Activated B cell treated with CpG ODN at 0.5 μM for 24 hours (primary cell): ENCODE measurements at regions not wholly inside any gene's neighbourhood (a gene's known extent, or its start where the extent isn't known, plus 50 kb on each side); places are given as distances from the start of the nearest gene placed in this dataset.

Experiments
- ATAC-seq: fragments of 200-7000 bp; cut with Tn5 transposase; one replicate; pipeline ENCODE4 v1.10.0; 2021; ENCODE audit warnings: low read depth, mild to moderate bottlenecking, moderate library complexity
- CTCF ChIA-PET: fragments of 350-600 bp; sonication (Branson Sonifier 250); formaldehyde crosslinking; loops from one replicate; lab custom pipeline; 2021; ENCODE audit warnings: antibody characterized with exemption; lab: Charles Lee
- POLR2A ChIA-PET: fragments of 350-600 bp; sonication (Branson Sonifier 250); formaldehyde crosslinking; loops from one replicate; lab custom pipeline; 2021; ENCODE audit warnings: antibody characterized with exemption; lab: Charles Lee
- DNase-seq: peaks from one replicate; pipeline ENCODE4 v3.0.0; 2022
- H3K27ac Mint-ChIP-seq: one replicate; pipeline ENCODE4 v1.8.0; 2020; ENCODE audit warnings: mixed read lengths
- H3K27me3 Mint-ChIP-seq: one replicate; pipeline ENCODE4 v1.8.0; 2021; ENCODE audit warnings: mixed read lengths
- H3K36me3 Mint-ChIP-seq: one replicate; pipeline ENCODE4 v1.8.0; 2021; ENCODE audit warnings: low read depth, mixed read lengths
- H3K4me1 Mint-ChIP-seq: one replicate; pipeline ENCODE4 v1.8.0; 2021; ENCODE audit warnings: mixed read lengths
- H3K4me3 Mint-ChIP-seq: one replicate; pipeline ENCODE4 v1.8.0; 2020; ENCODE audit warnings: mild to moderate bottlenecking, mixed read lengths
- H3K9me3 Mint-ChIP-seq: one replicate; pipeline ENCODE4 v1.8.0; 2020; ENCODE audit warnings: mixed read lengths
- intact Hi-C: fragments of 100-400 bp; cut with micrococcal nuclease; formaldehyde crosslinking; loops from one replicate; pipeline ENCODE4 v1.15.1; 2024
- TF ChIP-seq, protein P1 (sequence below): fragments of 200-600 bp; IDR thresholded peaks from one replicate; pipeline ENCODE4 v1.8.0; 2022; ENCODE audit warnings: antibody characterized with exemption, mild to moderate bottlenecking

DNA sequence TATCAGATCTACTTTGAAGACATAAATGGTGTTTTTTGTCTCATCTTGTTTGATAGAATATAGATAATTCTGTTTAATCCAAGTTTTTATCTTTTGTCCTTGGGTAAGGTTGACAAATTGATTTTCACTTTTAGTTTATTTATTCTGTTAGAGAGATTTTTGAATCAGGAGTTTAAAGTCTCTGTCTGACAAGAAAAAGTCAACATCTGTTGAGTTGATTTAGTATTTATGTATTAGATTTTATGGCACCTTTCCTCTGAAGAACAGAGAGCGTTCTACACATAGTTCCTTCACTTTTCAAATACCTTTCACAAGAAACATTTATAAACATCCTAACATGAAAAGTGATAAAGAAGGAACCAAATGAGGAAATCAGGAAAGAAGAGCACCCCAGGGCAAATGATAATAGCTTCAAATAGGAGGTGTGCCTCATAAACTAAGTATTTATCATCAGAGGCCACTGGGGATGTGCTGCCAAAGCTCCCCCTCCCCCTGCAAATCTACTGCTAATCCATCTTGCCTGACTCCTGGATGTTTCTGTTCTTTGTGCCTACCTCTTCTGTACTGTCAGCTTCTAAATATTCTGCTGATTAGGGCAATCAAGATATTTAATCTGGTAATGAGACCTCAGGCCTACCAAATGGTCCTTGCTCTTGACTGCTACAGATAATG lies 457.7 kb upstream of the CHD1 start:
- no peaks in the 10 kb centered on the region for H3K4me1 Mint-ChIP-seq
- CTCF ChIA-PET = no interaction called here
- H3K36me3 Mint-ChIP-seq = no peaks in the 10 kb centered on the region
- H3K27ac Mint-ChIP-seq = no peak overlapping the region
- H3K9me3 Mint-ChIP-seq = peaks cover 16% of the 10 kb centered on the region
- H3K27me3 Mint-ChIP-seq = no peaks in the 10 kb centered on the region
- DNase-seq (no peak), ATAC-seq (no peak)
- intact Hi-C loops = no loop called here
- TF ChIP-seq, protein P1, sequence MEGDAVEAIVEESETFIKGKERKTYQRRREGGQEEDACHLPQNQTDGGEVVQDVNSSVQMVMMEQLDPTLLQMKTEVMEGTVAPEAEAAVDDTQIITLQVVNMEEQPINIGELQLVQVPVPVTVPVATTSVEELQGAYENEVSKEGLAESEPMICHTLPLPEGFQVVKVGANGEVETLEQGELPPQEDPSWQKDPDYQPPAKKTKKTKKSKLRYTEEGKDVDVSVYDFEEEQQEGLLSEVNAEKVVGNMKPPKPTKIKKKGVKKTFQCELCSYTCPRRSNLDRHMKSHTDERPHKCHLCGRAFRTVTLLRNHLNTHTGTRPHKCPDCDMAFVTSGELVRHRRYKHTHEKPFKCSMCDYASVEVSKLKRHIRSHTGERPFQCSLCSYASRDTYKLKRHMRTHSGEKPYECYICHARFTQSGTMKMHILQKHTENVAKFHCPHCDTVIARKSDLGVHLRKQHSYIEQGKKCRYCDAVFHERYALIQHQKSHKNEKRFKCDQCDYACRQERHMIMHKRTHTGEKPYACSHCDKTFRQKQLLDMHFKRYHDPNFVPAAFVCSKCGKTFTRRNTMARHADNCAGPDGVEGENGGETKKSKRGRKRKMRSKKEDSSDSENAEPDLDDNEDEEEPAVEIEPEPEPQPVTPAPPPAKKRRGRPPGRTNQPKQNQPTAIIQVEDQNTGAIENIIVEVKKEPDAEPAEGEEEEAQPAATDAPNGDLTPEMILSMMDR = no peak
- no peak overlapping the region for H3K4me3 Mint-ChIP-seq
- POLR2A ChIA-PET = no interaction called here

DNA sequence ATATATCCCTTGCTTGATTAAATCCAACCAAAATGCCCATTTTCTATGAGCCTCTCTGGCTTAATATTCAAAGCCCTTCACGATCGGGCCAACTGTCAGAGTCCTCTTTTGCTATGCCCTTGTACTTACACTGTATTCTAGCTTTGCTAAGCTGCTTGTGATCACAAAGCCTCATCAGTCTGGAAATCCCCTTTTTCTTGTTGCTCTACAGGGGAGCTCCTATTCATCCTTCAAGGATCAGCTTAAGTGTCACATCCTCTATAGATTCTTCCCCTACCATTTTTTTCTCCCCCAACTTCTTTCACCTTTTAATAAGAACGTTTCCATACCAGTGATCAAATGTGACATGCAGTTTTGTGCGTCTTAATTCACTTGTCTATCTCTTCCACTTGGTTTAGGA lies 450.4 kb upstream of the CHD1 start:
- Mint-ChIP-seq H3K4me1 (no peaks in the 10 kb centered on the region), H3K27me3 (no peaks in the 10 kb centered on the region), H3K9me3 (peaks cover 12% of the 10 kb centered on the region), H3K27ac (no peak overlapping the region), H3K36me3 (no peaks in the 10 kb centered on the region), H3K4me3 (no peak overlapping the region)
- ChIA-PET POLR2A (no interaction called here), CTCF (no interaction called here)
- TF ChIP-seq, protein P1 = no peak
- intact Hi-C loops = no loop called here
- ATAC-seq = no peak
- no peak for DNase-seq

DNA sequence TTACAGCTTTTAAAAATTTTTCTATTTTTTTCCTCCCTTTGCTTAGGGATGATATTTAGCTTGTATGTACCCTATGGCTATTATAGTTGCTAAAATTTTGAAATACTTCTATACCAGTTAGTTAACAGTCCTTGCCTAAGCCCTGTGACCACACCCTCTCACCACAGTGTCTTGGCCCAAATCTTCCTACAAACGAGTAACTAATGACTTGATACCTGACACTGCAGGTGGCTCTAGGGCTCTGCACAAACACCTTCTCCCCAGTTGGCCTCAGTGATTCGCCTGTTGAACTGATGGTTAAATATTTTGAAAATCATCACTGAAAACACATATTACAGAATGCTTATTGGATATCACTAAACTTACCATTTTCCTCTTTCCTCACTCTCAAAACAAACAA lies 449.6 kb upstream of the CHD1 start:
- no peaks in the 10 kb centered on the region for H3K36me3 Mint-ChIP-seq
- POLR2A ChIA-PET = no interaction called here

DNA sequence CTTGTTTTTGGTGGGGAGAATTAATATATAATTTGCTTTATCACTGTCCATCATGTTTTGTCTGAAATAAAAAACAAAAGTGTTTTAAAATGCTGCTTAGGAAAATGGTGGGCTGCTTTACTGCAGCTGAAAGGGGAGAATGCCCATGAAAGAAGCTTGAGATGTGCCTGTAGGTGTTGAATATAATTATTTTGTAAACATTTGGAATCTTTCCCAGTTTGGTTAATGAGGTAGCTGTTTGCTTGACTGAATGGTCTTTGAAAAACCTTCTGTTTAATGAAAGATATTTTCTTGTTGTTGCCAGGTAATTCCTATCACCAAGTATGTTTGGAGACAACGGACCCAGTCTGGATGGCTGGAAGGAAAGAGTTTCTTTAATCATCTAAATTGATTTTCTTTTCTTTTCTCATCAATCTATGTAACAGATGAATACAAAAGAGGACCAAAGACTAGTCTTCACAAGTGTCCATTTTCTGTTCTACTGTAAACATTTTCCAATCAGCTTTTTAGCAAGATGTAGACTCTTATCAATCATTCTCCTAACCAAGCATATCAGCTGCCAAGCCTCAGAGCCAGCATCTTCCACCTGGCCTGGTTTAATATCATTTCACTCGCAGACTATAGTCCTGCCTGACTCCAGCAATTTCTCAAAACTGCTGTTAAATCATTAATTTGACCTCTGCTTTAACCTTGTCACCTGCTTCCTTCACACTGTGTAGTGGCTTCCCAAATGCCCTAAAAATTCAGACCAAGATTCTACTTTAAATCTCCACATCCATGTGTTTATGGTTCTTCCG lies 441.2 kb upstream of the CHD1 start:
- no peak overlapping the region for H3K4me3 Mint-ChIP-seq
- no peak overlapping the region for H3K27ac Mint-ChIP-seq
- ChIA-PET CTCF (no interaction called here), POLR2A (no interaction called here)
- H3K9me3 Mint-ChIP-seq = peaks cover 3% of the 10 kb centered on the region
- ATAC-seq (no peak), DNase-seq (no peak)
- TF ChIP-seq, protein P1 = no peak
- H3K4me1 Mint-ChIP-seq = no peaks in the 10 kb centered on the region
- no peaks in the 10 kb centered on the region for H3K27me3 Mint-ChIP-seq
- no peaks in the 10 kb centered on the region for H3K36me3 Mint-ChIP-seq
- intact Hi-C loops = no loop called here

More for the DNA sequence above, 449.6 kb upstream of the CHD1 start:
- ATAC-seq = no peak
- Mint-ChIP-seq H3K27me3 (no peaks in the 10 kb centered on the region), H3K9me3 (peaks cover 10% of the 10 kb centered on the region), H3K4me1 (no peaks in the 10 kb centered on the region), H3K27ac (no peak overlapping the region), H3K4me3 (no peak overlapping the region)
- CTCF ChIA-PET = no interaction called here
- intact Hi-C loops = no loop called here
- TF ChIP-seq, protein P1 = no peak
- no peak for DNase-seq

DNA sequence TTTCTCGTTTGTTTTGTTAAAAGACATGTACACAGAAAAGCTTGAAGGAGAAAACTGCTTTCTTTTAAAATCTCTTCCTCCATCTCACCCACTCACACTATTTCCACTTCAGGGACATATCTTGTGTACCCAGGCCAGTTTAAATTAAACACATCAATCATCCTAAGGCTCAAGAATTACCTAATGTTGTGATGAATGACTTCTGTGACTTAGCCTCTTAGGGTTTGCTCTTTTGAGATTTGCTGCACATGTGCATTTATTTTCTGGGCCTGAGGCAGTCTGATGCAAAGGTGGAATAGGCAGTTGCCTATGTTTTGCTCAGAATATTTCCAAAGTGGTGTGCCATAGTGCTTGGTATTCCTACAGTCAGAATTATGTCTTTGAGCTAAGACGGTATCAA lies 439.9 kb upstream of the CHD1 start:
- TF ChIP-seq, protein P1 = no peak
- intact Hi-C loops = no loop called here
- ChIA-PET CTCF (no interaction called here), POLR2A (no interaction called here)
- DNase-seq (no peak), ATAC-seq (no peak)
- Mint-ChIP-seq H3K9me3 (peaks cover under 1% of the 10 kb centered on the region), H3K27me3 (no peaks in the 10 kb centered on the region), H3K4me3 (no peak overlapping the region), H3K36me3 (no peaks in the 10 kb centered on the region), H3K27ac (no peak overlapping the region), H3K4me1 (no peaks in the 10 kb centered on the region)
